ENCODE measurements at regions not wholly inside any gene's neighbourhood (a gene's known extent, or its start where the extent isn't known, plus 50 kb on each side); places are given as distances from the start of the nearest gene placed in this dataset.
A peak's percentile ranks its signal among the peaks of the same experiment; 100 is the strongest.

GRCh38 chr2:49843314-49843713 lies 689.0 kb upstream of the FSHR start:
- H3K4me3 ChIP-seq (ENCODE audit: control insufficient read depth in 2 of 3, extremely low read depth in 1 of 3, insufficient read depth in 2 of 3, low read depth in 1 of 3, low read length in 3 of 3), result no peak overlapping the region
- no peaks in the 10 kb centered on the region for H3K79me2 ChIP-seq (ENCODE audit: control insufficient read depth, insufficient read depth, low read length)
- no peak for FAIRE-seq
- peaks cover 2% of the 10 kb centered on the region for H3K4me1 ChIP-seq (ENCODE audit: control insufficient read depth, extremely low read depth, insufficient read depth, low read length)
- no peaks in the 10 kb centered on the region for H4K20me1 ChIP-seq (ENCODE audit: control insufficient read depth, extremely low read depth, insufficient read depth, low read length)
- dilution Hi-C loops (cut with MboI; ENCODE audit: extremely low pct_ligation_motif_present, low sequenced_read_pairs), result no loop called here
- no peak overlapping the region for H3K9ac ChIP-seq (ENCODE audit: control insufficient read depth, extremely low read depth, insufficient read depth, low read length)
- TF ChIP-seq EZH2 (IDR thresholded peaks at IDR 0.05; ENCODE audit: low read length), result no peak
- peak in 1 of 3 experiments; percentile 27 for TF ChIP-seq CTCF (optimal IDR thresholded peaks at IDR 0.05 in 1 of 3, IDR thresholded peaks at IDR 0.05 in 1 of 3, conservative IDR thresholded peaks at IDR 0.05 in 1 of 3; ENCODE audit: extremely low read depth in 1 of 3, insufficient read depth in 2 of 3, low read length in 3 of 3)
- no peaks in the 10 kb centered on the region for H3K9me3 ChIP-seq (ENCODE audit: control insufficient read depth, low read depth, low read length)
- DNase-seq (ENCODE audit: low read depth, low spot score), result no peak
- H3K27ac ChIP-seq (ENCODE audit: control insufficient read depth, insufficient read depth, low read length), result no peak overlapping the region
- H2AFZ ChIP-seq (ENCODE audit: control insufficient read depth, low read length), result no peak overlapping the region
- H3K36me3 ChIP-seq (ENCODE audit: control insufficient read depth in 2 of 2, extremely low read depth in 1 of 2, insufficient read depth in 2 of 2, low read length in 2 of 2), result no peaks in the 10 kb centered on the region
- no peaks in the 10 kb centered on the region for H3K27me3 ChIP-seq (ENCODE audit: control insufficient read depth, extremely low read depth, insufficient read depth, low read length)
- H3K9me1 ChIP-seq (ENCODE audit: control insufficient read depth, extremely low read depth, insufficient read depth, low read length), result no peaks in the 10 kb centered on the region
- no peak overlapping the region for H3K4me2 ChIP-seq (ENCODE audit: control insufficient read depth, extremely low read depth, insufficient read depth, low read depth, low read length)

GRCh38 chr2:49840428-49840975 lies 686.2 kb upstream of the FSHR start:
- H3K9ac ChIP-seq (ENCODE audit: control insufficient read depth, extremely low read depth, insufficient read depth, low read length), result no peak overlapping the region
- H3K36me3 ChIP-seq (ENCODE audit: control insufficient read depth in 2 of 2, extremely low read depth in 1 of 2, insufficient read depth in 2 of 2, low read length in 2 of 2), result no peaks in the 10 kb centered on the region
- peak overlapping the region; percentile 10 for H3K4me2 ChIP-seq (ENCODE audit: control insufficient read depth, extremely low read depth, insufficient read depth, low read depth, low read length)
- DNase-seq (ENCODE audit: low read depth, low spot score), result no peak
- dilution Hi-C loops (cut with MboI; ENCODE audit: extremely low pct_ligation_motif_present, low sequenced_read_pairs), result no loop called here
- H3K27ac ChIP-seq (ENCODE audit: control insufficient read depth, insufficient read depth, low read length), result no peak overlapping the region
- peaks cover 2% of the 10 kb centered on the region for H3K4me1 ChIP-seq (ENCODE audit: control insufficient read depth, extremely low read depth, insufficient read depth, low read length)
- no peaks in the 10 kb centered on the region for H4K20me1 ChIP-seq (ENCODE audit: control insufficient read depth, extremely low read depth, insufficient read depth, low read length)
- H3K4me3 ChIP-seq (ENCODE audit: control insufficient read depth in 2 of 3, extremely low read depth in 1 of 3, insufficient read depth in 2 of 3, low read depth in 1 of 3, low read length in 3 of 3), result peak overlapping the region in 1 of 3 experiments; percentile 10
- peak overlapping the region; percentile 22 for H2AFZ ChIP-seq (ENCODE audit: control insufficient read depth, low read length)
- no peaks in the 10 kb centered on the region for H3K79me2 ChIP-seq (ENCODE audit: control insufficient read depth, insufficient read depth, low read length)
- H3K27me3 ChIP-seq (ENCODE audit: control insufficient read depth, extremely low read depth, insufficient read depth, low read length), result no peaks in the 10 kb centered on the region
- H3K9me3 ChIP-seq (ENCODE audit: control insufficient read depth, low read depth, low read length), result no peaks in the 10 kb centered on the region
- TF ChIP-seq EZH2 (IDR thresholded peaks at IDR 0.05; ENCODE audit: low read length) (no peak), CTCF (optimal IDR thresholded peaks at IDR 0.05 in 1 of 3, IDR thresholded peaks at IDR 0.05 in 1 of 3, conservative IDR thresholded peaks at IDR 0.05 in 1 of 3; ENCODE audit: extremely low read depth in 1 of 3, insufficient read depth in 2 of 3, low read length in 3 of 3) (no peak)
- no peaks in the 10 kb centered on the region for H3K9me1 ChIP-seq (ENCODE audit: control insufficient read depth, extremely low read depth, insufficient read depth, low read length)
- peak; percentile 5 for FAIRE-seq
